ENCODE measurements at regions not wholly inside any gene's neighbourhood (a gene's known extent, or its start where the extent isn't known, plus 50 kb on each side); places are given as distances from the start of the nearest gene placed in this dataset.
A peak's percentile ranks its signal among the peaks of the same experiment; 100 is the strongest.

GRCh38 chr9:91073049-91073810, 271.6 kb downstream of the SYK start:
- DNase-seq: no peak

GRCh38 chr9:91073811-91074771, 272.5 kb downstream of the SYK start:
- no peak for DNase-seq

- no peak for DNase-seq
These were observed 273.2 kb downstream of the SYK start for GRCh38 chr9:91074866-91075265.

GRCh38 chr9:91075279-91075678, 273.7 kb downstream of the SYK start:
- no peak for DNase-seq

GRCh38 chr9:91077624-91078368, 276.2 kb downstream of the SYK start:
- DNase-seq: no peak

GRCh38 chr9:91078369-91078695, 276.7 kb downstream of the SYK start:
- no peak for DNase-seq

GRCh38 chr9:91082731-91083130, 279.0 kb downstream of the AUH start:
- no peak for DNase-seq

- DNase-seq: no peak
These were observed 276.7 kb downstream of the AUH start for GRCh38 chr9:91084896-91085516.

- DNase-seq: no peak
These were observed 276.0 kb downstream of the AUH start for GRCh38 chr9:91085517-91086291.

GRCh38 chr9:91086657-91087461, 274.9 kb downstream of the AUH start:
- DNase-seq: no peak

GRCh38 chr9:91087462-91087759, 274.3 kb downstream of the AUH start:
- no peak for DNase-seq

- no peak for DNase-seq
These were observed 272.2 kb downstream of the AUH start for GRCh38 chr9:91089405-91090129.

- DNase-seq: no peak
These were observed 271.6 kb downstream of the AUH start for GRCh38 chr9:91090130-91090410.

- DNase-seq: no peak
These were observed 269.5 kb downstream of the AUH start for GRCh38 chr9:91092214-91092613.

- DNase-seq: no peak
These were observed 267.2 kb downstream of the AUH start for GRCh38 chr9:91094324-91095088.

GRCh38 chr9:91098203-91098850, 263.4 kb downstream of the AUH start:
- DNase-seq: no peak

- DNase-seq: no peak
These were observed 262.3 kb downstream of the AUH start for GRCh38 chr9:91099436-91099835.

GRCh38 chr9:91100878-91101450, 260.8 kb downstream of the AUH start:
- peak; percentile 26 for DNase-seq

- DNase-seq: peak; percentile 91
These were observed 260.0 kb downstream of the AUH start for GRCh38 chr9:91101611-91102168.

Data from activated CD4-positive, alpha-beta T cell treated with anti-CD3 and anti-CD28 coated beads for 48 hours (primary cell).